Endothelial cell of umbilical vein (primary cell): ENCODE measurements at regions not wholly inside any gene's neighbourhood (a gene's known extent, or its start where the extent isn't known, plus 50 kb on each side); places are given as distances from the start of the nearest gene placed in this dataset.

Experiments
- BruUV-seq: library from RNA; stranded (reverse); fragments of 400-500 nt; replicated peaks from 2 replicates; lab custom pipeline; 2021; lab: Mats Ljungman, UMichigan
- CTCF ChIA-PET: fragments of 300-600, 350-600 bp; sonication (Branson Sonifier 250); formaldehyde crosslinking; loops from one replicate; lab custom pipeline; 2021; ENCODE audit warnings: antibody characterized with exemption, inconsistent platforms; lab: Charles Lee
- POLR2A ChIA-PET: fragments of 300-600, 350-600 bp; sonication (Branson Sonifier 250); formaldehyde crosslinking; loops from one replicate; lab custom pipeline; 2021; ENCODE audit warnings: antibody characterized with exemption, inconsistent platforms; lab: Charles Lee
- DNase-seq: peaks from one replicate; pipeline ENCODE4 v3.0.0-alpha.2; 2011; ENCODE audit warnings: low read depth, low spot score
- FAIRE-seq: peaks from 2 replicates; lab custom pipeline; 2011; peaks lifted over from hg19 to GRCh38; lab: Jason Lieb, UNC
- H2AFZ ChIP-seq: 2 replicates; pipeline ENCODE4 v1.6.0; 2012; ENCODE audit warnings: low read depth, low read length, control low read depth, inconsistent platforms
- H3K27ac ChIP-seq: 2 replicates; pipeline ENCODE4 v1.5.1; 2011; ENCODE audit warnings: low read depth, mild to moderate bottlenecking, control low read depth, low read length, moderate library complexity; ENCODE audit not compliant: insufficient read depth
- H3K27me3 ChIP-seq, 2 experiments: 2 replicates each; pipeline versions ENCODE4 v1.6.0 to v1.6.1; 2011; ENCODE audit warnings: low read length in 2 of 2, mixed read lengths in 1 of 2; ENCODE audit not compliant: control insufficient read depth in 2 of 2, insufficient read depth in 2 of 2
- H3K36me3 ChIP-seq, 2 experiments: 2 replicates in 1 of 2; 3 replicates in 1 of 2; pipeline ENCODE4 v1.5.1; 2011; ENCODE audit warnings: low read length in 2 of 2, mild to moderate bottlenecking in 1 of 2, moderate library complexity in 1 of 2; ENCODE audit not compliant: control insufficient read depth in 2 of 2, insufficient read depth in 2 of 2; ENCODE audit errors: extremely low read depth in 1 of 2
- H3K4me1 ChIP-seq: 3 replicates; pipeline ENCODE4 v1.5.1; 2011; ENCODE audit warnings: mild to moderate bottlenecking, low read length; ENCODE audit not compliant: control insufficient read depth, insufficient read depth; ENCODE audit errors: extremely low read depth
- H3K4me2 ChIP-seq: 2 replicates; pipeline ENCODE4 v1.6.1; 2011; ENCODE audit warnings: low read length, control low read depth, mixed read lengths; ENCODE audit not compliant: insufficient read depth
- H3K4me3 ChIP-seq, 3 experiments: fragments of 200-600 bp in 1 of 3; sonication (generic), shearing (Covaris generic) in 1 of 3; replicated peaks in 1 of 3; 2 replicates each; pipeline ENCODE4 v1.5.1; 2011 to 2016; ENCODE audit warnings: control low read depth in 3 of 3, low read length in 3 of 3, mild to moderate bottlenecking in 2 of 3, inconsistent platforms in 1 of 3, low read depth in 1 of 3, moderate library complexity in 1 of 3; ENCODE audit not compliant: insufficient read depth in 1 of 3
- H3K79me2 ChIP-seq: 2 replicates; pipeline ENCODE4 v1.6.0; 2012; ENCODE audit warnings: low read length, inconsistent platforms; ENCODE audit not compliant: control insufficient read depth, insufficient read depth
- H3K9ac ChIP-seq: replicated peaks from 2 replicates; pipeline ENCODE3; 2011; ENCODE audit warnings: low read length, control low read depth; ENCODE audit not compliant: insufficient read depth; ENCODE audit errors: extremely low read depth
- H3K9me1 ChIP-seq: replicated peaks from 3 replicates; pipeline ENCODE4 v1.6.0; 2011; ENCODE audit warnings: mild to moderate bottlenecking, low read length; ENCODE audit not compliant: control insufficient read depth, insufficient read depth; ENCODE audit errors: extremely low read depth
- H3K9me3 ChIP-seq: replicated peaks from 2 replicates; pipeline ENCODE4 v1.5.1; 2012; ENCODE audit warnings: low read length, inconsistent platforms; ENCODE audit not compliant: control insufficient read depth, insufficient read depth
- H4K20me1 ChIP-seq: replicated peaks from 2 replicates; pipeline ENCODE3; 2011; ENCODE audit warnings: mild to moderate bottlenecking, low read length; ENCODE audit not compliant: control insufficient read depth, insufficient read depth; ENCODE audit errors: extremely low read depth
- CTCF ChIP-seq, 2 donors: IDR thresholded peaks; 1 replicate in 1 of 2; 2 replicates in 1 of 2; pipeline ENCODE4 v1.5.1; 2011; ENCODE audit warnings: low read length in 2 of 2, mild to moderate bottlenecking in 2 of 2, moderate library complexity in 2 of 2, control low read depth in 1 of 2, inconsistent platforms in 1 of 2, low read depth in 1 of 2; ENCODE audit not compliant: insufficient read depth in 1 of 2; ENCODE audit errors: extremely low read depth in 1 of 2
- EZH2 ChIP-seq: IDR thresholded peaks from 2 replicates; pipeline ENCODE4 v1.6.1; 2012; ENCODE audit warnings: borderline replicate concordance, low read depth, mild to moderate bottlenecking, moderate library complexity, low read length, inconsistent platforms; ENCODE audit not compliant: severe bottlenecking
- FOS ChIP-seq: IDR thresholded peaks from 2 replicates; pipeline ENCODE4 v1.6.1; 2011; ENCODE audit warnings: mild to moderate bottlenecking, low read length, moderate library complexity, borderline replicate concordance; ENCODE audit not compliant: insufficient read depth
- GATA2 ChIP-seq: IDR thresholded peaks from 2 replicates; pipeline ENCODE4 v1.7.0; 2011; ENCODE audit warnings: low read depth, mild to moderate bottlenecking, moderate library complexity, mixed read lengths, low read length; ENCODE audit not compliant: insufficient read length, insufficient read depth
- JUN ChIP-seq: IDR thresholded peaks from 2 replicates; pipeline ENCODE4 v1.6.1; 2011; ENCODE audit warnings: borderline replicate concordance, low read depth; ENCODE audit not compliant: insufficient read length, insufficient read depth
- MAX ChIP-seq: IDR thresholded peaks from 2 replicates; pipeline ENCODE4 v1.6.1; 2011; ENCODE audit not compliant: insufficient read depth, insufficient read length
- MYC ChIP-seq: IDR thresholded peaks from one replicate; pipeline ENCODE4 v1.6.1; 2011; ENCODE audit warnings: mild to moderate bottlenecking, low read depth, low read length
- POLR2A ChIP-seq: IDR thresholded peaks from 2 replicates; pipeline ENCODE4 v1.6.1; 2012; ENCODE audit warnings: low read depth, mild to moderate bottlenecking, control low read depth, low read length
- POLR2AphosphoS5 ChIP-seq: IDR thresholded peaks from 2 replicates; pipeline ENCODE4 v1.6.1; 2012; ENCODE audit warnings: low read depth, mild to moderate bottlenecking, control low read depth, low read length, moderate library complexity; ENCODE audit not compliant: insufficient read depth
- dilution Hi-C: fragments of 300-500 bp; cut with MboI; formaldehyde crosslinking; loops from one replicate; pipeline ENCODE4 v1.15.0; 2019; ENCODE audit warnings: low sequenced_read_pairs; ENCODE audit not compliant: extremely low pct_ligation_motif_present
- intact Hi-C: fragments of 100-400 bp; cut with micrococcal nuclease; formaldehyde crosslinking; loops from one replicate; pipeline ENCODE4 v1.10.0; 2022

- TF ChIP-seq POLR2A = no peak
- TF ChIP-seq EZH2 = no peak
- no peak for TF ChIP-seq JUN
- no peak for TF ChIP-seq CTCF (IDR thresholded peaks at IDR 0.05; ENCODE audit: extremely low read depth in 1 of 2, insufficient read depth in 1 of 2, low read depth in 1 of 2, low read length in 2 of 2)
- no peak for TF ChIP-seq POLR2AphosphoS5
- TF ChIP-seq MYC = no peak
- TF ChIP-seq FOS = no peak
- TF ChIP-seq MAX = no peak
- no peak for TF ChIP-seq GATA2
- H3K27ac ChIP-seq = no peak overlapping the region
- POLR2A ChIA-PET = no interaction called here
- FAIRE-seq (no peak), DNase-seq (no peak)
- no peaks in the 10 kb centered on the region for H3K9me3 ChIP-seq
- CTCF ChIA-PET = no interaction called here
- H3K36me3 ChIP-seq = no peaks in the 10 kb centered on the region
- H4K20me1 ChIP-seq = no peaks in the 10 kb centered on the region
- intact Hi-C loops (no loop called here), dilution Hi-C loops (no loop called here)
- no peak overlapping the region for H3K4me3 ChIP-seq
- H3K9ac ChIP-seq = no peak overlapping the region
- H3K27me3 ChIP-seq = no peaks in the 10 kb centered on the region
- H3K9me1 ChIP-seq = no peaks in the 10 kb centered on the region
- no peaks in the 10 kb centered on the region for H3K79me2 ChIP-seq
- H3K4me2 ChIP-seq = no peak overlapping the region
- H2AFZ ChIP-seq = no peak overlapping the region
- BruUV-seq = no TSS peak
- H3K4me1 ChIP-seq = no peaks in the 10 kb centered on the region
Measured at GRCh38 chr10:84938117-84938905, 609.9 kb downstream of the CCSER2 start.
